GM18502 (cell line): ENCODE measurements at regions not wholly inside any gene's neighbourhood (a gene's known extent, or its start where the extent isn't known, plus 50 kb on each side); places are given as distances from the start of the nearest gene placed in this dataset.

Experiments
- ATAC-seq: cut with Tn5 transposase; IDR thresholded peaks from one replicate; pipeline ENCODE4 v1.9.1; 2021; ENCODE audit warnings: mild to moderate bottlenecking; ENCODE audit not compliant: unreplicated experiment, poor library complexity

- no peak for ATAC-seq
Measured at GRCh38 chr4:20443015-20443805, 191.5 kb downstream of the SLIT2 start.

DNA sequence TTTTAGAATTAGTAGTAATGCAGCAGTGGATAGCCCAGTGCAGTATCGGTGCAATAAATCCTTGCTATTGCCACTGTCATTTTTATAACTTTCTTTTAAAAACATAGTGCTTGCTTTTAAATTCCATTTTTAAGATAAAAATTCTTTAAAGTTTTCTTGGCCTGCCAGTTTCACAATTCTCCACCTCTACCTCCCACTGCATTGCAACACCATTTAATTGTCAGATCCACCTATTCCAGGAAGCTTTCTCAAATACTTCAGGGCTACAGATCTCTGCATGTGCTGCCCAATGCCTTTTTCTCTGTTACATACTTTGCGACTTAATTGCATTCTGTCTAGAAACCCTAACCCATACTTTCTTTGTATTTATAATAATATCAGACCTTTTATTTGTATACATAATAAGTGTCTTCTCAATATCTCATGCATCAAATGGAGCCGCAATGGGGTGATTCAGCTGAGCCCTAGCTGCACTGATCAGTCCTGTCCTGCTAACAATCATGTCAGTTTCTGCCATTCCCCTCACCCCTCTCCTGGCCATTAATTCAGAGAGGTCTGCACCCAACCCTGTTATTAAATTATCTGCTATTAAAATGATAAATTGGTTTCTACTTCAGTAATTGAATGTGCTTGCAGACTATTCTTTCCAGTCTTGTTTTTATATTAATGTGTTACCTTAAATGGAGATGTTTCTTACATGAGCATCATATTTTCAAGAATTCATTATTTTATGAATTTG lies 193.1 kb downstream of the SLIT2 start:
- ATAC-seq, result no peak

DNA sequence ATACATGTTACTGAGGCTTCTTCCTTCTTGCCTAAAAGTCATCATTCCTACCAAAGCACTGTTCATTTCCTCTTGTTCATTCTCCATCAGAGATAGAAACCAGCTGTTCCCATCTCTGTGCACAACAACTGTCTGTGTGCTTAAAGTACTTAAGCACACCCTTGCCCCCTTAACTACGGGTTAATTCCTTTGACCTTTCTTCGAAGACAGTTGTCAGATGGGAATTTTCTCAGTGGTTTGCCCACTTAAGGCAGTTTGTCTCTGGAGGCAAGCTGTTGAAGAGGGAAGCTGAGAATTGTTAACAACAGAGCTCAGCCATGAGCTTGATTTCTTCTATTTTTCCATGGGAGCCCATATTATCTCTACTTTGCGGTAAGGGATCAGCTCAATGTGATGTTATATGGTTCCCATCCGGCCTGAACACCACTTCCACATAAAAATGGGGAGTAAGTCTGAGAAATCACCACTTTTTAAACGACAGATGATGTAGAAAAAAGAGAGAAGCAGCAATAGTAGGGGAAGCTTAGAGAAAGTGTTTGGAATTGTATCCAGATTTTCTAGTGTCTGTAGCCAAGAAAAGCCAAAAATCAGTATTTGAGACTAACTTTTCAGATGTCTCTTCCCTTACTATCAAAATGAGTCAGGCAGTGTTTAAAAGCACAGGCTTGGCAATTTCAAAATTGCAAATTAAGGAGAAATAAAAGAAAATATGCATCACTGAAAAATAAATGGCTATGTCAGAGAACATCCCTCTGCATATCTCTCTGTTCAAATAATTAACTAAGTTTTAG lies 194.4 kb downstream of the SLIT2 start:
- no peak for ATAC-seq

DNA sequence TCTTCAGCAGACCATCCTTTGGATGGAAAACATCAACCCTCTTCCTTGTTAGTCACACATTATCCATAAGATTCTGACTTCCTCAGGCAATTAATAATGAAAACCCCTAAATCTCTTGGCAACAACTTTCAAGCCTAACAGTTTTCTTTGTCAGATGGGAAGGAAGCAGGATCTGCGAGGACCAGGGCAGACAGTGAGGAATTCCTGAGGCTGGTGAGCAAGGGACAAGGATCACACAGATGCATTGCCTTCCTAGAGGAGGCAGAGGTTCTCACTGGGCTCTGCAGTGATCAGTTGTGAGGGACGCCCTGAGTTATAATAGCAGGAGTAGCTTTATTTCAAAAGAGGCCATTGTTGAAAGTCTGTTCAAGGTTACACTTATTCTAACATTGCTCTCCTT lies 195.4 kb downstream of the SLIT2 start:
- ATAC-seq, result no peak

GRCh38 chr4:20451986-20452385 lies 200.3 kb downstream of the SLIT2 start:
- ATAC-seq, result no peak

- no peak for ATAC-seq
Measured at GRCh38 chr4:20454515-20454914, 202.8 kb downstream of the SLIT2 start.

GRCh38 chr4:20456407-20456806 lies 204.7 kb downstream of the SLIT2 start:
- ATAC-seq, result no peak

GRCh38 chr4:20462426-20463175 lies 210.9 kb downstream of the SLIT2 start:
- ATAC-seq, result no peak

- ATAC-seq, result no peak
Measured at GRCh38 chr4:20463176-20463430, 211.4 kb downstream of the SLIT2 start.

DNA sequence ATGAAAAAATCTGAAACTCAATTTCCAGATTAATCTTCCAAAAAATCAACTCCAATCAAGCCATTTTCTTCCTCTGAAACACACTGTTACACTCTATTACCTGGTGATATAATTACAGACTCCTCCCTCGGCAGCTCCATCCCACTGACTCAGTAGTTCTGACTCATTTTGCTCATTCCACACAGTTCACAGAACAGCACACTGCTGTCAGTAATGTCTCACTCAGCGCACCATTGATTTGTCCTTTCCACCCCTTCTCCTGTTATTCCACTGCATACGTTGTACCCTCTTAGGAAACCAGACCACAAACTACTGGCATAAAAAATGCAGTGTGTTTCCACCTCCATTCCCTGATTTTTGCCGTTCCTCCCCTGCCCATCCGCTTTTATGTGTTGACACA lies 212.7 kb downstream of the SLIT2 start:
- no peak for ATAC-seq

GRCh38 chr4:20474119-20474518 lies 222.4 kb downstream of the SLIT2 start:
- no peak for ATAC-seq

GRCh38 chr4:20478412-20478811 lies 221.8 kb upstream of the PACRGL start:
- ATAC-seq, result no peak

- no peak for ATAC-seq
Measured at GRCh38 chr4:20480165-20480947, 219.9 kb upstream of the PACRGL start.

GRCh38 chr4:20483416-20483815 lies 216.8 kb upstream of the PACRGL start:
- ATAC-seq, result no peak

DNA sequence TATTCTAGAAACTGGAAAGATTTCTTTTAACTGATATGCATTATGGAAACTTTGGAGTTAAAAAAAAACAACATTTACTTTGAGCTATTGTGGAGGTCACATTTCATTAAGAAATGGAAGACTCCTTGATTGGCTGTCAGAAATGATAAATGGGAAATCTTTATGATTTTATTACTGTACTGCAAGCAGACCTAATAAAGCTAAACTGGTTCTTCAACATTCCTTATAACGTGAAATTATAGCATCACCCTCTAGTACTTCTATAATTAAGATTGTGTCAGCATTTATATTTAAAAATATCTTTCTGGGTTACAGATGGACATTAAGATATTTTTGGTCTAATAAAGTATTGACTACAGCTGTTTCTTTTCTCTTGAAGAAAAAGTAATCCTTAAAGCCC lies 213.8 kb upstream of the PACRGL start:
- no peak for ATAC-seq

DNA sequence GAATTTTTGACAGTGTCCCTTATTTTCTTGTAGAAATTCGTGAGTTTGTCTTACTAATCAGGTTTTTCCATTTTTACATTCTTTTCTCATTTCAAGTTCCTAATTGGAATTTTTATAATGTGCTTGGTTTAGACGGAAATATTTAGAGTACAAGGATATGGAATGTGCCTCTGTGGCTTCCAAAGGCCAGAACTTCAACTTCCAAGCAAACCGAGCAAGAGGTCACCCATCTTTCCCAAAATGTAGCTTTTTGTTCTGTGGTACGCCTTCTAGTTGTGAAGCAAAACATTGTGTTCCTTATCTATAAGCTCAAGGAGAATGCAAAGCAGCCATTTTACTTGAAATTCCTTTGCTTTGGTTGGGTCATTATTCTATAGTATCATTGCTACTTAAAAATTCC lies 212.8 kb upstream of the PACRGL start:
- ATAC-seq, result no peak

DNA sequence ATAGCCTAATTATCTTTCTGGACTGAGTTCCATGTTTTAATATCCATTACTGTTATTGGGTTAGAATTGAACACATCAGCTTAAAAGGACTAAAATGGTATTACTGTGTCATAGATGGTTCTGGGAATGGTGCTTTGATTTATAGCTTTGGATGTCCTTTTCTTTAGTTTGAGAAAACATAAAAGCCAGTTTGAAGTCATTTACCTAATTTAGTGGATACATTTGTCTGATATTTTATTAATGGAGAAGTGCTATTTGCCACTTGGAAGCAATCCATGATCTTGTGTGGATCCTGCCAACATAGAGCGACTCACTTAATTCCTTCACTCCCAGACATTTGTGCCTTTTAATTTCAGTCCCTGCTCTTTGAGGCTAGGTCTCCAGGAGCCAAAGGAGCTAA lies 212.4 kb upstream of the PACRGL start:
- no peak for ATAC-seq

DNA sequence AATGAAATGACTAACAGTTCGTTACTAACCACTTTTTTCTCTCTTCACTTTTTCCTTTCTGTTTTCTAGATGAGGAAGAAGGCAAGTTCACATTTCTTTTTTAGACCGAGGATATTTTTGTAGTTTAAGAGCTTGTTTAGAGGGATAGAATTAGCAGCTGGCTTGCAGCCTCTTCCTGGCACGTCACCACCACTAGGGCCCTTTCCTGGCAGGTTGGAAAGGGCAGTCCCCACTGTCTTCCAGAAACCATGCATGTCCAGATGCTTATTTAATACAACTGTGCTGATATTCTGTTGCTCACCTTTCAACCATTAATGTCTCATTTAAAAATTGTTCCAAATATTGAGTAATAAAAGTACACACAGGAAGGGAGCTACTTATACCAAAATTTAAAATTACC lies 209.5 kb upstream of the PACRGL start:
- no peak for ATAC-seq

DNA sequence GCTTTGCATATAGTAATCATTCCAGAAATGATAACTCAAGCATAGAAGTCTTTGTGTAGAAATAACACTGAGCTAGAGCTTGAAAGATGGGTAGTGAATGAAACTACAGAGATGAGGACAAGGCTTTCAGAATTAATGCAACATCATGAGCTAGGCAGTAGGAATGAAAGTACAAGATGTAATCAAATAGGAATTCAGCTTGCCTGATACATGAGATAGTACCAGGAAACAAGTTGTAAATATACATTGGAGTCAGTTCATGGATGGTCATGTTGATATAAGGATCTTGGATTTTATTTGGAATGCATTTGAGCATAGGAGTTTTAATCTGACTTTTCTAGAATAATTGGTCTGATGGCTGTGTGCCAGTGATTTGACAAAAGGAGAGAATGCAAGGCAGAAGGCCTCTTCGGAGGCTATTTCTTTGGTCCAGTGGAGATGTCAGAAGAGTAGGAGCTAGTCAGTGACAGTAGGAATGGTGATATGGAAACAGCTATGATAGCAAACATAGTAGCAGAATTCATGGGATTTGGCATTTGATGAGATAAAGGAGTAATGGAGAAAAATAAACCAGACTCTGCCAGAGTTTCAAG lies 206.4 kb upstream of the PACRGL start:
- ATAC-seq, result no peak

- no peak for ATAC-seq
Measured at GRCh38 chr4:20496068-20496467, 204.2 kb upstream of the PACRGL start.
